GM19025 (cell line): ENCODE measurements at regions not wholly inside any gene's neighbourhood (a gene's known extent, or its start where the extent isn't known, plus 50 kb on each side); places are given as distances from the start of the nearest gene placed in this dataset.
"Not testable (repeated sequence)": the region's sequence is repeated elsewhere in the genome, so short reads cannot be mapped to it uniquely, and the experiment has no call there.

Experiments
- ATAC-seq: cut with Tn5 transposase; IDR thresholded peaks from one replicate; pipeline ENCODE4 v1.9.1; 2021; ENCODE audit warnings: mild to moderate bottlenecking, low read depth, moderate library complexity; ENCODE audit not compliant: unreplicated experiment

GRCh38 chr4:112933790-112934189 lies 115.7 kb upstream of the ANK2 start:
- ATAC-seq: no peak

- no peak for ATAC-seq
These were observed 110.9 kb upstream of the ANK2 start for GRCh38 chr4:112938461-112939058.

GRCh38 chr4:112939901-112940300 lies 109.6 kb upstream of the ANK2 start:
- ATAC-seq: no peak

- no peak for ATAC-seq
These were observed 109.1 kb upstream of the ANK2 start for GRCh38 chr4:112940336-112940735.

- no peak for ATAC-seq
These were observed 107.4 kb upstream of the ANK2 start for GRCh38 chr4:112942077-112942476.

- no peak for ATAC-seq
These were observed 106.5 kb upstream of the ANK2 start for GRCh38 chr4:112942997-112943396.

- no peak for ATAC-seq
These were observed 105.4 kb upstream of the ANK2 start for GRCh38 chr4:112944006-112944405.

- no peak for ATAC-seq
These were observed 103.3 kb upstream of the ANK2 start for GRCh38 chr4:112946127-112946526.

- ATAC-seq: no peak
These were observed 101.8 kb upstream of the ANK2 start for GRCh38 chr4:112947616-112948015.

- ATAC-seq: no peak
These were observed 97.8 kb upstream of the ANK2 start for GRCh38 chr4:112951362-112952312.

- ATAC-seq: no peak
These were observed 97.1 kb upstream of the ANK2 start for GRCh38 chr4:112952313-112952700.

- ATAC-seq: no peak
These were observed 96.2 kb upstream of the ANK2 start for GRCh38 chr4:112953262-112953661.

- no peak for ATAC-seq
These were observed 95.2 kb upstream of the ANK2 start for GRCh38 chr4:112954286-112954685.

GRCh38 chr4:112956484-112956896 lies 93.0 kb upstream of the ANK2 start:
- ATAC-seq: no peak

- not testable (repeated sequence) for ATAC-seq
These were observed 91.7 kb upstream of the ANK2 start for GRCh38 chr4:112957764-112958163.

- no peak for ATAC-seq
These were observed 82.6 kb upstream of the ANK2 start for GRCh38 chr4:112966701-112967488.

- ATAC-seq: no peak
These were observed 80.8 kb upstream of the ANK2 start for GRCh38 chr4:112968451-112969159.

GRCh38 chr4:112970903-112971302 lies 78.5 kb upstream of the ANK2 start:
- no peak for ATAC-seq

GRCh38 chr4:112973750-112974251 lies 75.7 kb upstream of the ANK2 start:
- no peak for ATAC-seq
